ENCODE measurements at regions not wholly inside any gene's neighbourhood (a gene's known extent, or its start where the extent isn't known, plus 50 kb on each side); places are given as distances from the start of the nearest gene placed in this dataset.

- no peak overlapping the region for H3K9ac ChIP-seq (ENCODE audit: low read length)
- H3K9me3 ChIP-seq (ENCODE audit: control insufficient read depth, low read length): no peaks in the 10 kb centered on the region
- H3K36me3 ChIP-seq (ENCODE audit: control insufficient read depth, insufficient read depth, low read length): no peaks in the 10 kb centered on the region
- H3K4me1 ChIP-seq (ENCODE audit: control insufficient read depth, insufficient read depth, low read length): no peaks in the 10 kb centered on the region
- no peak overlapping the region for H3K4me3 ChIP-seq (ENCODE audit: low read length)
- H3K27me3 ChIP-seq (ENCODE audit: control insufficient read depth, insufficient read depth, low read length): no peaks in the 10 kb centered on the region
Observed at GRCh38 chr5:167750586-167750985, 540.9 kb upstream of the WWC1 start.

- Histone ChIP-seq H3K36me3 (ENCODE audit: control insufficient read depth, insufficient read depth, low read length) (no peaks in the 10 kb centered on the region), H3K4me3 (ENCODE audit: low read length) (no peak overlapping the region), H3K4me1 (ENCODE audit: control insufficient read depth, insufficient read depth, low read length) (no peaks in the 10 kb centered on the region), H3K9me3 (ENCODE audit: control insufficient read depth, low read length) (no peaks in the 10 kb centered on the region), H3K27me3 (ENCODE audit: control insufficient read depth, insufficient read depth, low read length) (no peaks in the 10 kb centered on the region), H3K9ac (ENCODE audit: low read length) (no peak overlapping the region)
Observed at GRCh38 chr5:167752936-167753335, 538.5 kb upstream of the WWC1 start.

- Histone ChIP-seq H3K9ac (ENCODE audit: low read length) (no peak overlapping the region), H3K9me3 (ENCODE audit: control insufficient read depth, low read length) (no peaks in the 10 kb centered on the region), H3K36me3 (ENCODE audit: control insufficient read depth, insufficient read depth, low read length) (no peaks in the 10 kb centered on the region)
Observed at GRCh38 chr5:167753725-167754490, 537.5 kb upstream of the WWC1 start.

GRCh38 chr5:167754501-167755021 lies 536.9 kb upstream of the WWC1 start:
- Histone ChIP-seq H3K4me1 (ENCODE audit: control insufficient read depth, insufficient read depth, low read length) (no peaks in the 10 kb centered on the region), H3K9me3 (ENCODE audit: control insufficient read depth, low read length) (no peaks in the 10 kb centered on the region), H3K27me3 (ENCODE audit: control insufficient read depth, insufficient read depth, low read length) (no peaks in the 10 kb centered on the region), H3K9ac (ENCODE audit: low read length) (no peak overlapping the region), H3K36me3 (ENCODE audit: control insufficient read depth, insufficient read depth, low read length) (no peaks in the 10 kb centered on the region), H3K4me3 (ENCODE audit: low read length) (no peak overlapping the region)

More at GRCh38 chr5:167753725-167754490, 537.5 kb upstream of the WWC1 start:
- Histone ChIP-seq H3K4me3 (ENCODE audit: low read length) (no peak overlapping the region), H3K4me1 (ENCODE audit: control insufficient read depth, insufficient read depth, low read length) (no peaks in the 10 kb centered on the region), H3K27me3 (ENCODE audit: control insufficient read depth, insufficient read depth, low read length) (no peaks in the 10 kb centered on the region)

GRCh38 chr5:167755420-167755819 lies 536.0 kb upstream of the WWC1 start:
- Histone ChIP-seq H3K4me3 (ENCODE audit: low read length) (no peak overlapping the region), H3K36me3 (ENCODE audit: control insufficient read depth, insufficient read depth, low read length) (no peaks in the 10 kb centered on the region), H3K27me3 (ENCODE audit: control insufficient read depth, insufficient read depth, low read length) (no peaks in the 10 kb centered on the region), H3K9me3 (ENCODE audit: control insufficient read depth, low read length) (no peaks in the 10 kb centered on the region), H3K9ac (ENCODE audit: low read length) (no peak overlapping the region), H3K4me1 (ENCODE audit: control insufficient read depth, insufficient read depth, low read length) (no peaks in the 10 kb centered on the region)

- Histone ChIP-seq H3K27me3 (ENCODE audit: control insufficient read depth, insufficient read depth, low read length) (no peaks in the 10 kb centered on the region), H3K4me3 (ENCODE audit: low read length) (no peak overlapping the region), H3K4me1 (ENCODE audit: control insufficient read depth, insufficient read depth, low read length) (no peaks in the 10 kb centered on the region), H3K9me3 (ENCODE audit: control insufficient read depth, low read length) (no peaks in the 10 kb centered on the region), H3K9ac (ENCODE audit: low read length) (no peak overlapping the region), H3K36me3 (ENCODE audit: control insufficient read depth, insufficient read depth, low read length) (no peaks in the 10 kb centered on the region)
Observed at GRCh38 chr5:167759057-167759821, 532.2 kb upstream of the WWC1 start.

- Histone ChIP-seq H3K27me3 (ENCODE audit: control insufficient read depth, insufficient read depth, low read length) (no peaks in the 10 kb centered on the region), H3K36me3 (ENCODE audit: control insufficient read depth, insufficient read depth, low read length) (no peaks in the 10 kb centered on the region), H3K4me3 (ENCODE audit: low read length) (no peak overlapping the region), H3K9me3 (ENCODE audit: control insufficient read depth, low read length) (no peaks in the 10 kb centered on the region), H3K9ac (ENCODE audit: low read length) (no peak overlapping the region), H3K4me1 (ENCODE audit: control insufficient read depth, insufficient read depth, low read length) (no peaks in the 10 kb centered on the region)
Observed at GRCh38 chr5:167763772-167764171, 527.7 kb upstream of the WWC1 start.

- H3K9ac ChIP-seq (ENCODE audit: low read length): no peak overlapping the region
- H3K4me1 ChIP-seq (ENCODE audit: control insufficient read depth, insufficient read depth, low read length): no peaks in the 10 kb centered on the region
- no peaks in the 10 kb centered on the region for H3K27me3 ChIP-seq (ENCODE audit: control insufficient read depth, insufficient read depth, low read length)
- H3K9me3 ChIP-seq (ENCODE audit: control insufficient read depth, low read length): no peaks in the 10 kb centered on the region
- no peak overlapping the region for H3K4me3 ChIP-seq (ENCODE audit: low read length)
- no peaks in the 10 kb centered on the region for H3K36me3 ChIP-seq (ENCODE audit: control insufficient read depth, insufficient read depth, low read length)
Observed at GRCh38 chr5:167764641-167765289, 526.7 kb upstream of the WWC1 start.

GRCh38 chr5:167765352-167765751 lies 526.1 kb upstream of the WWC1 start:
- Histone ChIP-seq H3K36me3 (ENCODE audit: control insufficient read depth, insufficient read depth, low read length) (no peaks in the 10 kb centered on the region), H3K9ac (ENCODE audit: low read length) (no peak overlapping the region), H3K27me3 (ENCODE audit: control insufficient read depth, insufficient read depth, low read length) (no peaks in the 10 kb centered on the region), H3K4me1 (ENCODE audit: control insufficient read depth, insufficient read depth, low read length) (no peaks in the 10 kb centered on the region), H3K9me3 (ENCODE audit: control insufficient read depth, low read length) (no peaks in the 10 kb centered on the region), H3K4me3 (ENCODE audit: low read length) (no peak overlapping the region)

GRCh38 chr5:167766957-167767356 lies 524.5 kb upstream of the WWC1 start:
- no peaks in the 10 kb centered on the region for H3K4me1 ChIP-seq (ENCODE audit: control insufficient read depth, insufficient read depth, low read length)
- H3K4me3 ChIP-seq (ENCODE audit: low read length): no peak overlapping the region
- H3K9ac ChIP-seq (ENCODE audit: low read length): no peak overlapping the region
- no peaks in the 10 kb centered on the region for H3K36me3 ChIP-seq (ENCODE audit: control insufficient read depth, insufficient read depth, low read length)
- no peaks in the 10 kb centered on the region for H3K27me3 ChIP-seq (ENCODE audit: control insufficient read depth, insufficient read depth, low read length)
- H3K9me3 ChIP-seq (ENCODE audit: control insufficient read depth, low read length): no peaks in the 10 kb centered on the region

- no peak overlapping the region for H3K9ac ChIP-seq (ENCODE audit: low read length)
- H3K36me3 ChIP-seq (ENCODE audit: control insufficient read depth, insufficient read depth, low read length): no peaks in the 10 kb centered on the region
- H3K4me3 ChIP-seq (ENCODE audit: low read length): no peak overlapping the region
- no peaks in the 10 kb centered on the region for H3K9me3 ChIP-seq (ENCODE audit: control insufficient read depth, low read length)
- H3K4me1 ChIP-seq (ENCODE audit: control insufficient read depth, insufficient read depth, low read length): no peaks in the 10 kb centered on the region
- H3K27me3 ChIP-seq (ENCODE audit: control insufficient read depth, insufficient read depth, low read length): no peaks in the 10 kb centered on the region
Observed at GRCh38 chr5:167767795-167768194, 523.6 kb upstream of the WWC1 start.

Data from mucosa of stomach (tissue), 1 donor.